ENCODE measurements at regions not wholly inside any gene's neighbourhood (a gene's known extent, or its start where the extent isn't known, plus 50 kb on each side); places are given as distances from the start of the nearest gene placed in this dataset.
A peak's percentile ranks its signal among the peaks of the same experiment; 100 is the strongest.

GRCh38 chr7:117944886-117945285 is 71.6 kb upstream of the CTTNBP2 start:
- CTCF ChIA-PET, result no interaction called here
- DNase-seq (ENCODE audit: low spot score), result no peak
- H3K27ac ChIP-seq, result no peak overlapping the region
- POLR2A ChIA-PET (ENCODE audit: low non-redundant PET), result no interaction called here
- no peak for TF ChIP-seq CTCF (conservative IDR thresholded peaks at IDR 0.05; ENCODE audit: low read depth)

- CTCF ChIA-PET, result no interaction called here
- POLR2A ChIA-PET (ENCODE audit: low non-redundant PET), result no interaction called here
- no peak for TF ChIP-seq CTCF (conservative IDR thresholded peaks at IDR 0.05; ENCODE audit: low read depth)
- no peak overlapping the region for H3K27ac ChIP-seq
- peak; percentile 41 for DNase-seq (ENCODE audit: low spot score)
Measured at GRCh38 chr7:117946151-117946633, 73.0 kb upstream of the CTTNBP2 start.

- ChIA-PET CTCF (interaction anchor here (0.6 to 1.1 kb wide), 3 partner anchors 175 to 1057 kb away, joined by 3 to 4 read pairs (median 3); no protein-coding TSS in a partner anchor), POLR2A (ENCODE audit: low non-redundant PET) (interaction anchor here (0.6 kb wide), 1 partner anchor 783 kb away, joined by 3 read pairs; no protein-coding TSS in a partner anchor)
- TF ChIP-seq CTCF (conservative IDR thresholded peaks at IDR 0.05; ENCODE audit: low read depth), result no peak
- peak; percentile 9 for DNase-seq (ENCODE audit: low spot score)
- H3K27ac ChIP-seq, result no peak overlapping the region
Measured at GRCh38 chr7:117949232-117949631, 76.0 kb upstream of the CTTNBP2 start.

- ChIA-PET POLR2A (ENCODE audit: low non-redundant PET) (no interaction called here), CTCF (interaction anchor here (0.6 to 0.7 kb wide), 2 partner anchors 139 to 197 kb away, joined by 3 read pairs; no protein-coding TSS in a partner anchor)
- no peak overlapping the region for H3K27ac ChIP-seq
- no peak for TF ChIP-seq CTCF (conservative IDR thresholded peaks at IDR 0.05; ENCODE audit: low read depth)
- DNase-seq (ENCODE audit: low spot score), result peak; percentile 36
Measured at GRCh38 chr7:117950601-117951260, 77.5 kb upstream of the CTTNBP2 start.

GRCh38 chr7:117951285-117951684 is 78.0 kb upstream of the CTTNBP2 start:
- ChIA-PET CTCF (interaction anchor here (0.6 kb wide), 1 partner anchor 140 kb away, joined by 3 read pairs; no protein-coding TSS in a partner anchor), POLR2A (ENCODE audit: low non-redundant PET) (no interaction called here)
- H3K27ac ChIP-seq, result no peak overlapping the region
- peak; percentile 68 for DNase-seq (ENCODE audit: low spot score)
- TF ChIP-seq CTCF (conservative IDR thresholded peaks at IDR 0.05; ENCODE audit: low read depth), result no peak

- no peak for TF ChIP-seq CTCF (conservative IDR thresholded peaks at IDR 0.05; ENCODE audit: low read depth)
- CTCF ChIA-PET, result no interaction called here
- POLR2A ChIA-PET (ENCODE audit: low non-redundant PET), result no interaction called here
- no peak overlapping the region for H3K27ac ChIP-seq
- DNase-seq (ENCODE audit: low spot score), result no peak
Measured at GRCh38 chr7:117951691-117952280, 78.5 kb upstream of the CTTNBP2 start.
